ENCODE measurements at regions not wholly inside any gene's neighbourhood (a gene's known extent, or its start where the extent isn't known, plus 50 kb on each side); places are given as distances from the start of the nearest gene placed in this dataset.
A peak's percentile ranks its signal among the peaks of the same experiment; 100 is the strongest.
"Not testable (repeated sequence)": the region's sequence is repeated elsewhere in the genome, so short reads cannot be mapped to it uniquely, and the experiment has no call there.

GRCh38 chr13:44845281-44846058 lies 143.8 kb downstream of the NUFIP1 start:
- DNase-seq = not testable (repeated sequence)

- DNase-seq = no peak
Observed at GRCh38 chr13:44844786-44845185, 144.5 kb downstream of the NUFIP1 start.

GRCh38 chr13:44843403-44843802 lies 145.9 kb downstream of the NUFIP1 start:
- peak; percentile 55 for DNase-seq

- DNase-seq = peak; percentile 71
Observed at GRCh38 chr13:44842158-44842557, 147.1 kb downstream of the NUFIP1 start.

GRCh38 chr13:44840131-44840530 lies 149.1 kb downstream of the NUFIP1 start:
- DNase-seq = no peak

GRCh38 chr13:44837250-44837649 lies 152.0 kb downstream of the NUFIP1 start:
- DNase-seq = no peak

- no peak for DNase-seq
Observed at GRCh38 chr13:44834404-44834803, 154.9 kb downstream of the NUFIP1 start.

- DNase-seq = no peak
Observed at GRCh38 chr13:44833626-44834025, 155.6 kb downstream of the NUFIP1 start.

GRCh38 chr13:44833139-44833538 lies 156.1 kb downstream of the NUFIP1 start:
- no peak for DNase-seq

GRCh38 chr13:44826591-44827350 lies 162.5 kb downstream of the NUFIP1 start:
- DNase-seq = no peak

GRCh38 chr13:44825953-44826352 lies 163.3 kb downstream of the NUFIP1 start:
- no peak for DNase-seq

GRCh38 chr13:44823555-44823954 lies 165.7 kb downstream of the NUFIP1 start:
- not testable (repeated sequence) for DNase-seq

GRCh38 chr13:44822291-44822690 lies 167.0 kb downstream of the NUFIP1 start:
- no peak for DNase-seq

GRCh38 chr13:44819772-44820171 lies 169.5 kb downstream of the NUFIP1 start:
- DNase-seq = peak; percentile 50

- DNase-seq = peak; percentile 84
Observed at GRCh38 chr13:44819245-44819644, 170.0 kb downstream of the NUFIP1 start.

- DNase-seq = peak; percentile 61
Observed at GRCh38 chr13:44818428-44818827, 170.8 kb downstream of the NUFIP1 start.

GRCh38 chr13:44818016-44818415 lies 171.3 kb downstream of the NUFIP1 start:
- DNase-seq = no peak

GRCh38 chr13:44817131-44817671 lies 172.1 kb downstream of the NUFIP1 start:
- peak; percentile 64 for DNase-seq

- no peak for DNase-seq
Observed at GRCh38 chr13:44816701-44817100, 172.6 kb downstream of the NUFIP1 start.

- DNase-seq = peak; percentile 98
Observed at GRCh38 chr13:44815623-44816022, 173.6 kb downstream of the NUFIP1 start.

GRCh38 chr13:44814836-44815235 lies 174.4 kb downstream of the NUFIP1 start:
- DNase-seq = peak; percentile 29

- no peak for DNase-seq
Observed at GRCh38 chr13:44814161-44814560, 175.1 kb downstream of the NUFIP1 start.

- no peak for DNase-seq
Observed at GRCh38 chr13:44812818-44813217, 176.5 kb downstream of the NUFIP1 start.
